GM19467 (cell line): ENCODE measurements at regions not wholly inside any gene's neighbourhood (a gene's known extent, or its start where the extent isn't known, plus 50 kb on each side); places are given as distances from the start of the nearest gene placed in this dataset.
"Not testable (repeated sequence)": the region's sequence is repeated elsewhere in the genome, so short reads cannot be mapped to it uniquely, and the experiment has no call there.

Experiments
- ATAC-seq: cut with Tn5 transposase; IDR thresholded peaks from one replicate; pipeline ENCODE4 v1.9.1; 2021; ENCODE audit warnings: mild to moderate bottlenecking, moderate library complexity; ENCODE audit not compliant: unreplicated experiment

DNA sequence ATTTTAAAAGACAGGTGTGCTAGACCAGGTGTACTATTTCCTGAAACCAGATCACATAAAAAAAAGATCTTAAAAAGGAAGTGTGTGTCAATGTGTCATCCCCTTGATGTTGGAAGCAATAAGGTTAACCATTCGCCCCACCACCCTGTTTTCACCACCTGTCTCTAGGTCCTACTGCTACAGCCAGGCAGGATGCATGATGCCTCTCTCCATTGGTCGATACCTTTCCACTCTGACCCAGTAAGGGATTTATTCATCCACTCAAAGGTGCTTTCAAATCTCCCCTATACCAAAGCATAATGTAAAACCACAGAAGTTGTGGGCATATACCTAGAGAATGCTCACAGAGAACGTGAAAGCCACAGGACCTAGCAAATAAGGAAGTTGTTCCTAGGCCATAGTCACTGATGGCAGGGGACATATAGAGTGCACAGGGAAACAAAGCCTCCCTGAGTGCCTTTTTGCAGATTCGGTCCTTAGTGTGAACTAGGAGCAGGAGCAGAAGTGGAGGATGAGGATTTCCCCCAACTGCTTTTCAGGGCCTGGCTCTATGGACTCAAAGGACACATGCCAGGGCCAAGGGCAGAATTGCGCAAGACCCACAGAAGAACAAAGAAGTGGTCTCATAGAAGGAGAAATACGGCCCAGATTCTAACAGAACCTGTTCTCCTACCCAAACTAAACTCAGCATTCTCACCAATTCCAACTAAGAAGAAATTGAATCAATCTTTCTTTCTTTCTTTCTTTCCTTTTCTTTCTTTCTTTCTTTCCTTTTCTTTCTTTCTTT, 631.5 kb upstream of the NRP1 start:
- no peak for ATAC-seq

DNA sequence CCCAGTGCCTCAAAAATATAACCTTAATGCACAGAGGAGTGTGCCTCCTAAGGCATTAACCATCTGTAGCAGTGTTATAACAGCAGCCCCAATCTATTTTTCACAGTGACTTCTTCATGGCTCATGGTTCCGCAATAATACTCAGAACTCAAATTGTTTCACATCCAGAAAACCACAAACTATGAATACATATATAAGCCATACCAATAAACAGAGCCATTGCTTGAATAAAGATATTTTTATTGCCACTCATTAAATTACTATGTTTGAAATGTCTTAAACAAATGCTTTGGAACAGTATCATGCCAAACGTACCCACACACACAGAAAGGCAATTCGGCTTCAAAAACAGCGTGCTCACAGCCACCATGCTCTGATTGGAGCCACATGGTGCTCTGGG, 629.3 kb upstream of the NRP1 start:
- ATAC-seq = no peak

DNA sequence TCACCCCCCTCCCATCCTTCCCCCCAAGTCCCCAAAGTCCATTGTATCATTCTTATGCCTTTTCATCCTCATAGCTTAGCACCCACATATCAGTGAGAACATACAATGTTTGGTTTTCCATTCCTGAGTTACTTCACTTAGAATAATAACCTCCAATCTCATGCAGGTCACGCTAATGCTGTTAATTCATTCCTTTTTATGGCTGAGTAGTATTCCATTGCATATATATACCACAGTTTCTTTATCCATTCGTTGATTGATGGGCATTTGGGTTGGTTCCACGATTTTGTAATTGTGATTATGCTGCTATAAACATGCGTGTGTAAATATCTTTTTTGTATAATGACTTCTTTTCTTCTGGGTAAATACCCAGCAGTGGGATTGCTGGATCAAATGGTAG, 621.9 kb upstream of the NRP1 start:
- ATAC-seq = not testable (repeated sequence)

DNA sequence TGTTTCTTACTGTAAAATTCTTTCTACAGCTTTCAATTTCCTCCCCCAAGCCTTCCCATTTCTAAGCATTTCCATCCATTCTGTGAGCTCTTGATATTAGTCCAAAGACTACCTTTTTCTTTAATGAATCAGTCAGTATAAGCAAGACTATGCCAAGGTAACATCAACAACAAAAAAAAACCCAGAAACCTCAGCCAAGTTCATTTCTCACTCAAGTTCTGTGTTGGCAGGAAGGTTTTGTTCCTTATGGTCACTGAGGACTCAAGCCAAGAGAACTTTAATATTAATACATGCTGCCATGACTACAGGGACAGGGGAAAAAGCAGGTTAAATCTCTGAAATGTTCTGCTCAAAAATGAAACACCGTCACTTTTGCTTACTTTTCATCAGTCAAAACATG, 621.2 kb upstream of the NRP1 start:
- no peak for ATAC-seq

DNA sequence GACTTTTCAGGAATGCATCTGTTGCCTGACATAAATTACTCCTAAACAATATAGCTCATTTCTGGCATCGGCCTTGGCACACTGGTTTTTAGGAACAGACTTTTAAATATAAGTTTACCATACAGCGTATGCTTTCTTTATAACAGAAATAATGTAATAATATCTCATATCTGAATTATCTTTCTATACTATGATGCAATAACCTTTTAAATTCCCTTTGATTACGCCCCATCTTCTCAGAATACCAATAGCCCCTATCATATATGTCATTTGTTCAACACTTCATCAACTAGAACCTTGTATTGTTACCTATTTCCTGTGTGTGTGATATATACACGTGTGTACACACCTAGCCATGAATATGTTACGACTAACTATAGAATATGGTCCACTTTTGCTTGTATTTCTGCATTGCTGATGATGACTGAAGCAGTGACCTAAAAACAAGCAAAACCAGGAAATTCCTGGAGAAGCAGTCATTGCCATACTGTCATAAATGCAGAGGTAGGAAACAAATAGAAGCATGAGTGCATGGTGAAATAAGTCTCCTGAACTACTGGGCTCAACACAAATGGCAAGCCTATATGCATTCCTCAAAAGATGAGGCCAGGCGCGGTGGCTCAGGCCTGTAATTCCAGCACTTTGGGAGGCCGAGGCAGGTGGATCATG, 618.4 kb upstream of the NRP1 start:
- no peak for ATAC-seq

DNA sequence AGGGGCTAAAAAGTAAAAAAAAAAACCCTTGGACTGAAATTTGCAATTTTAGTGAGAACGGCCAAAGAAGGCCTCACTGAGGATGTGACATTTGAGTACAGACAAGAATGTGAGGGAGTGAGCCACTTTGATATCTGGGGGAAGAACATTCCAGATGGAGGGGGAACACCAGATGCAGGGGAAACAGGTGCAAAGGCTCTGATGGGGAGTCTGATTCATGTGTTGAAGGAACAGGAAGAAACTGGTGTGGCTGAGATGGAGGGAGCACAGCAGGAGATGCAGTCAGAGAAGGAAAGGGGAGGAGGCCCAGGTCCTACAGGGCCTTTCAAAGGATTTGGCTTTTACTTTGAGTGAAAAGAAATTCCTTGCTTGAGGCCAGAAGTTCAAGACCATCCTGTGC, 615.7 kb upstream of the NRP1 start:
- no peak for ATAC-seq

DNA sequence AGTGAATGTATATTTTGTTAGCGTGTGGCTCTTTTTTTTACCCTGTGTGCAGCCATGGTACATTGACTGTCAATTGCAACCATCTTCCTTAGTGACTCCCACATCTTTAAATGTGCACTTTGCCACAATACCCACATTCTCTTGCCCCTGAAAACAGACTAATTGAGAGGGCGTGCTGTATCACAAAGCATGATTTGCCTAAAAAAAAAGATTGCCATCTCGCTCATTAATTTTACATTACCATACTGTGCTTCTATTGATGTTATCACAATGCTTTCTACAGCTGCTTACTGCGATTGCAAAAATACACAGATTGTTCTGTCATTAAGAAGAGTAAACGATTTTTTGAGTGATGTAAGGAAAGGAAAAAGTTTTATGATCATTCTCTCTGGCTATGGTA, 613.1 kb upstream of the NRP1 start:
- no peak for ATAC-seq

DNA sequence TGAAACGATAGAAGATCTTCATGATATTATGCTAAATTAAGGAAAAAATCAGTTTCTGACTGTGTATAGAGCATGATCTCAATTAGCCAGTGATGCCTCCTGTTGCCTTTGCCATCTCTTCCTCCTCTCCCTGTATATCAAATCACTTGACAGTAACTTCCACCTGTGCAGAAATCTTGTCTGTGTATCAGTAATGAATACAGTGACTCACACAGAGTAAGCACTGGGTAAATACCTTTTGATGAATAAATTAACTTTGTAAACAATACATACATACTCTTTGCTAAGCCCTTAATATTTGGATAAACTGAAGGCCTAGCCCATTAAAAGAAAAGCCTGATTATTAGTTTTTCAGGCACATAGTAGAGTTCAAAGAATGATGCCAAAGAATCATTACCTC, 610.6 kb upstream of the NRP1 start:
- no peak for ATAC-seq

DNA sequence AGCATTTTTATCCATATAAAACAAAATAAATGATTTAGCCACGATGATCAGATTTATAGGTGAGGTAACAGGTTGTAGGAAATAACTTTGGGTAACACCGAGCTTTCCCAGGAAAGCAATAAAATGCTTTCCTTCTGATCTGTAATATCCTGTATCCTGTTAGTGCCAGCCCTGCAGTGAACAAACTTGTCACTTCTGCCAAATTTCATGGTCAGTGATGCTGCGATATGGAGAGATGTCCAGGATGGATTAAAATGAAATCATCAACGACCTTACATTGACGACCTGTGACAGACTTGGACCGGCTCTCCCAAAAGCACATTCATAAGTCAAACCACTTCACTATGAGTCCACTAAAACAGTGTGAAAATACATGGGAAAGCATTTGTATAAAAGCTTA, 608.0 kb upstream of the NRP1 start:
- no peak for ATAC-seq

DNA sequence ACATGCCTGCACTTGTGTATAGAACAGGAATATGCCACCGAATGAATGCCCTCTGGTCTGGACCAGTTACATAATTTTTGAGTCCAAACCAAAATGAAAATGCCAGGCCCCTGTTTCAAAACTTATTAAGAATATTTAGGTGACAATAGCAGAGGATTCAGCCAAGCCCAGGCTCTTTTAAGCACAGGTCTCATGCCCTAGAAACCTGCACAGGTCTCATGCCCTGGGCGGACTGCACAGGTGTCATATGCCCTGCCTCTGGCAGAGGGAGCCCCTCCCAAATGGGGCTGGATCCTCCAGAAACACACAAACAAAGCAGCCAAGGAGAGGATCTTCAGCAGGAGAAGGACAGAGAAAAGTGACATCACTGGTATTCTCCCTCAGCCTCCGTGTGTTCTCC, 605.4 kb upstream of the NRP1 start:
- ATAC-seq = no peak

DNA sequence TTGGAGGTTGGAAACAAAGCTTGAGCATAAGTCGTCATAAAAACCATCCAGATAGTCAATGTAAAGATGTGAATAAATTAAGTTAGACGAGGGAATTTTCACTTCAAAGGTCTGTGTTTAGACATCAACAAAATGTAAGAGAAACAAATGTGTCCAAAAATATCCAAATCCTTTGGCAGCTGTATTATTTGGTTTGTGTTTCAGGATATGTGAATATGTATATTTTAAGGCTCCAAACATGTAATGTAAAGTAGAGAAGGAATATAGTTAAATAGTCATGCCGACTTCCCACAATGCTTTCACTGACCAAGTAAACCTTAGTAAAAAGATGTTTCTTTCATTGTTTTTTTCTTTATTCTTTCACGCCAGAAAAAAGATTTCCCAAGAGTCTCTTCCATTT, 604.9 kb upstream of the NRP1 start:
- ATAC-seq = no peak

DNA sequence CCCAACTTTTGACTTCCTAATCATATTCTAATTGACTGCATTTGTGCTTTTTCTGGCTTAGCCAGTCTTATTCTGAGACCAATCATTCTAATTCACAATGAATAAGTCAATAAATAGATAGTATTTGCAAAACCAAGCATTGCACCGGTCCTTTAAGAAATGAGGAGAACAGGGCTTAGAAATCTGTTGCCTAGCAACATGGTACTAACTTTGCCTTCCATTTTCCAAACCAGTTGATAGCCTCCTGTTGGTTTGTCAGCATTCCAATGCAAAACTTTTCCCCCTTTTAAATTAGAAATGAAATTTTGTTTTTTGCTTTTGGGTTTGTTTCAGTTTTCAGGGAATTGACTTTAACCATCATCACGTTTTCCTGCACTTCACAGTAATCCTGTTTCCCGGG, 603.5 kb upstream of the NRP1 start:
- no peak for ATAC-seq

DNA sequence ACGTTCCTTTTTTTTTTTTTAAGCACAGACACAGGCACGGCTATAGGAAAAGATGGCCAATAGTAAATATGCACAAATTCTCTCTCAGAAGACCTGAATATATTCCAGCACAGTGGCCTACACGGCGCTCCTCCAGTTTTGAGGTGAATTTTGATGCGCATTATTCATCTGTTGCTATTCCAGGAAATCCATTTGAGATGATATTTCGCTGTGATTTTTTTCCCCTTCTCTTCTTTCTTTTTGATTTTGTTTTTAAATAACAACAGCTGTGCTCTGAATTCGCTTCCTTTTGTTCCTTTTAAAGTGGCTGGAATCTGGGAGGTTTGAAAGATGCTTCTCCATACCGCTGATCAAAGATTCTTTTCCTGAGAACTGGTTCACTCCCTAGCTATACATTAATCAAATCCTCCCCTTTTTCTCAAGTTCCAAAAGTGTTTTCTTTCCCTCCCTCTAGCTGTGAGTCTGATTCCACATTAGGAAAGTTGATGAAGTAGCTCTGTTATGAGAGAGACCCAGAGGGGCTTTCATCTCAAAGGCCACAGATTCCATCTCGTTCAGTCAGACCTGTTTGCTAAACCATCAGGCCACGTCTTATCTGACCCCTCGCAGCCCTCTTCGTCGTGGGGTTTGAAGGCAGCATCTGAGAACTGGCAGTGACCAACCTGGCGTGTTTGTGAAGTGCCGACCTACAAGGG, 602.7 kb upstream of the NRP1 start:
- ATAC-seq = no peak

DNA sequence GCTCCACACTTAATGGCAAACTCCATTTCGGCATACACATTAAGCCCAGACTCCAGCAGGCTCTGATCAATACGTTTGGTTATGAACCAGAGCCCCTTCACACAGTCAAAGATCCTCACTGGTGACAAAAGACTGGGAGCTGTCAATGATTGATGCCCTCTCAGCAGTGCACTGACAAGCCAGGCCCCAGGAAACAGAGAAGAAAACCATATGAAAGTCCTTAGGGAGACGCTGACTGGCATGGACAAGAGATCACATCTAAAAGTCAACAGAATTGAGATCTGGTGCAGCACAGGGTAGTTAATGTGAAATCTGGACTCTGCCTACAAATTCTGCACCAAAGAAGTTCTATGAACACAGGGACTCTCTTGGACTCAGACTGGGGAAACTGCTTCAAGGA, 600.9 kb upstream of the NRP1 start:
- no peak for ATAC-seq

DNA sequence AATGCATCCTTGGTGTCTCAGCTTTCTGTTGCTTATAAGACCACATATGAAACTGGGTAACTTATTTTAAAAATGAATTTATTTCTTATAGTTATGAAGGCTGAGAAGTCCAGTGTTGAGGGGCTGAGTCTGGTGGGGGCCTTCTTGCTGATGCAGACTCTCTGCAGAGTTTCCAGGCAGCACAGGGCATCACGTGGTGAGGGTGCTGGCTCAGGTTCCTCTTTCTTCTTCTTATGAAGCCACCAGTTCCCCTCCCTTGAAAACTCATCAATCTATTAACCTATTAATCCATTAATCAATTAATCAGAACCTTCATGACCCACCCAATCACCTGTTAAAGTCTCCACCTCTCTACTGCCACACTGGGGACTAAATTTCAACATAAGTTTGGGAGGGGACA, 595.6 kb upstream of the NRP1 start:
- no peak for ATAC-seq

DNA sequence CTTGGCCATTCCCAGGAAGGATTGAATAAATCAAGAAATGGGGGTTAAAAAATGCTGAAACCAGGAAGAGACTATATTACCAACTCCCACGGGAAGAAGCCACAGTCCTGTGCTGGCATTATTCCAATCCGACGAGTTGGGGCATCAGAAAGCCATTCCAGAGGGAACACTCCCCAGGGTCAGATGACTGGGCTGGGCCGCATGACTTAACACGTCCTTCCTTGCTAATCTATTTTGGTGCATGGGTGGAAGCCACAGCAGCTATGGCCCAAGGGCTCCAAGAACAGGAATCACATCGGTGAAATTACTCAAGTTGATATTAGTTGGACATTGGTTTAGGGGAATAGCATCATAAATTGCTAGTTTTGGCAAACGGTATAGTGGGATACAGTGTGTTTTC, 592.9 kb upstream of the NRP1 start:
- no peak for ATAC-seq

DNA sequence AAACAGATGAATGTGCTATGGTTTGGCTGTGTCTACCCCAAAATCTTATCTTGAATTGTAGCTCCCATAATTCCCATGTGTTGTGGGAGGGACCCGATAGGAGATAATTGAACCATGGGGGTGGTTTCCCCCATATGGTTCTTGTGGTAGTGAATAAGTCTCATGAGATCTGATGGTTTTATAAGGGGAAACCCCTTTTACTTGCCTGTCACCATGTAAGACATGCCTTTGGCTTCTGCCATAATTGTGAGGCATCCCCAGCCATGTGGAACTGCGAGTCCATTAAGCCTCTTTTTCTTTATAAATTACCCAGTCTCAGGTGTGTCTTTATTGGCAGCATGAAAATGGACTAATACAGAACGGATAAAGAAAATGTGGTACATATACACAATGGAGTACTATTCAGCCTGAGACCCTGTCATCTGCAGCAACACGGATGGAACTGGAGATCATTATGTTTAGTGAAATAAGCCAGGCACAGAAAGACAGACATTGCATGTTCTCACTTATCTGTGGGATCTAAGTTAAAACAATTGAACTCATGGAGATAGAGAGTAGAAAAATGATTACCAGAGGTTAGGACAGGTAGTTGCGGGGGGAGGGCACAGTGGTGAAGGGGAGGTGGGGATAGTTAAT, 587.6 kb upstream of the NRP1 start:
- ATAC-seq = no peak

DNA sequence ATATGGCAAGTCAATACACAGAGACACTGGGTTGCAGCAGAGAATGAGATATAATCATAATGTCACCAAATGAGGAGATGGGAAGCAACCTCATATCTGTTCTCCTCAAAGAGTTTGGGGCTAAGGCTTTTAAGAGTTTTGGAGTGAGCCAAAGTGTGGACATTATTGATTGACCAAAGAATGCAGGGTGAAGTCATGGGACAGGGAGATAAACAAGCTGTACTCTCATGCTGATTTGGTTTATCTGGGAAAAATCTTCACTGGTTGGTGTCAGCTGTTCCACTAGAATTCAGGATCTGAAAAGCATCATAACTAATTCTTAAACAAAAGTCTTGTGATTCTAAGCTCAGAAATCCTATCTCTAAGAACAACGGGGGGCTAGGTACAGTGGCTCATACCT, 585.9 kb upstream of the NRP1 start:
- no peak for ATAC-seq

DNA sequence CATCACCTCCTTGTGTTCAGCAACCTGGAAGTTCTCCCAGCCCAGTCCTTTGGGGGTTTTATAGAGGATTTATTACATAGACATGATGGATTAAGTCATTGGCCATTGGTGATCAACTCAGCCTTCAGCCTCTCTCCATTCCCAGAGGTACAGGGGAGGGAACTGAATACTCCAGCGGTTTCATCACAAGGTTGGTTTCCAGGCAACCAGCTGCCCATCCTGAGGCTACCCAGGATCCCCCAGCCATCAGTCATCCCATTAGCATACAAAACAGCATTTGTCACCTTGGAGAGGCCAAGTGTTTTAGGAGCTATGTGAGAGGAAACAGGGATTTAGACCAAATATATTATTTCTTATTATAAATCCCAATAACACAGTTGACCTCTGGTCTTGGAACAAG, 584.8 kb upstream of the NRP1 start:
- no peak for ATAC-seq

DNA sequence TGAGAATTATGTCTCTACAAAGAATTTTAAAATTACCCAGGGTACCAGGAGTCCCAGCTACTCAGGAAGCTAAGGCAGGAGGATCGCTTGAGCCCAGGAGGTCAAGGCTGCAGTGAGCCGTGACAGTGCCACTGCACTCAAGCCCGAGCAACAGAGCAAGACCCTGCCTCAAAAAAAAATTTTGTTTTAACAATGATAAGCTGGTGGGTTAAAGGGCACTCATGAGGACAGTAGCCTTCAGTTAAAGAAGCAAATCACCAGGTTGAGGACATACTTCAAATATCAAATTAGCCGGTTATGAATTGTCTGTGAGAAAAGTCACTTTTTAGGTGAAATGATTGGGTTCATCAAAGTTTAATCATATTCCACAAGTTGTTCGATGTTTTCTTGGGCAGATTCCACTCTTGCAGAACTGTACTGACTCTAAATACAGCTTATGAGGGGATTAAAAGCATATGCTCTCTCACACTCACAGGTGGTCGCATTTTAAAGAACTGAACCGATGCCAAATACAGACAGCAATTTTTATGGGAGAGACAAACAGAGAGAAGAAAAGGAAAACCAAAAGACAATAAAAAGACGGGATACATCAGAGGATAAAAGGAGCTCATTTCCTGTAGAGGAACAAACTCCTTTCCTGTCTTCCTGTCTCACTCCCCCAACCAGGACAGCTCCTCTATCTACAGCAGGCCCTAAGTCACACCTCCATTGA, 582.8 kb upstream of the NRP1 start:
- ATAC-seq = no peak

DNA sequence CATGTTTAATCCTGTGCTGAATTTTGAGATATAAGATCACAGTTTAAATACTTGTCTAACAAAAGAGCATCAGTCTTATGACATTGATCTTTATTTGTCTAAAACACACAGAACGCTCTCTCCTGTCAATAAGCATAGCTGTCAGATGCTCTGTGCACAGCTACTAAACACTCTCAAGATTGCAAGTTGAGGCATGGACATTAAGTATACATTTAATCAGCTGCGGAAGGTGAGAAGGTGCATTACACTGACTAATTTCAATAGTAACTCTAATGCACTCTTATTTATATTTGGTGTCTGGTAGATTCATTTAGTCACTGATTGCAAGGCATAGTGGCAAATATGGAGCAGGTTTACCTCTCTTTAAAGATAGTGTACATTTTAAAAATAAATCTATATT, 580.3 kb upstream of the NRP1 start:
- ATAC-seq = no peak
